Nephron (organoid): ENCODE measurements at regions not wholly inside any gene's neighbourhood (a gene's known extent, or its start where the extent isn't known, plus 50 kb on each side); places are given as distances from the start of the nearest gene placed in this dataset.

Experiments
- H3K27ac Mint-ChIP-seq, 3 experiments: 2 replicates each; pipeline ENCODE4 v1.8.0; 2020; ENCODE audit warnings: mixed read lengths in 3 of 3, mild to moderate bottlenecking in 2 of 3, moderate library complexity in 1 of 3
- H3K27me3 Mint-ChIP-seq: 2 replicates; pipeline ENCODE4 v1.8.0; 2021; ENCODE audit warnings: low read depth, mild to moderate bottlenecking, moderate library complexity, mixed read lengths
- H3K36me3 Mint-ChIP-seq: 2 replicates; pipeline ENCODE4 v1.8.0; 2020; ENCODE audit warnings: low read depth, mixed read lengths
- H3K4me1 Mint-ChIP-seq: 2 replicates; pipeline ENCODE4 v1.8.0; 2020; ENCODE audit warnings: mixed read lengths
- H3K4me3 Mint-ChIP-seq, 3 experiments: 2 replicates each; pipeline ENCODE4 v1.8.0; 2020; ENCODE audit warnings: mild to moderate bottlenecking in 3 of 3, mixed read lengths in 3 of 3, moderate library complexity in 2 of 3
- H3K9me3 Mint-ChIP-seq: 2 replicates; pipeline ENCODE4 v1.8.0; 2020; ENCODE audit warnings: mixed read lengths
- CTCF ChIP-seq, 3 experiments: fragments of 200-600 bp; sonication (generic); IDR thresholded peaks; one replicate each; pipeline ENCODE4 v1.5.0; 2021; ENCODE audit warnings: antibody characterized with exemption in 3 of 3; ENCODE audit not compliant: unreplicated experiment in 3 of 3

GRCh38 chr5:63727583-63727982 is 234.7 kb downstream of the HTR1A start:
- no peaks in the 10 kb centered on the region for H3K36me3 Mint-ChIP-seq
- no peak for TF ChIP-seq CTCF (IDR thresholded peaks at IDR 0.05; ENCODE audit: unreplicated experiment in 3 of 3)
- no peaks in the 10 kb centered on the region for H3K27me3 Mint-ChIP-seq
- no peaks in the 10 kb centered on the region for H3K9me3 Mint-ChIP-seq
- no peak overlapping the region for H3K4me3 Mint-ChIP-seq
- no peak overlapping the region for H3K27ac Mint-ChIP-seq
- peaks cover 5% of the 10 kb centered on the region for H3K4me1 Mint-ChIP-seq

GRCh38 chr5:63726496-63726895 is 235.7 kb downstream of the HTR1A start:
- no peaks in the 10 kb centered on the region for H3K9me3 Mint-ChIP-seq
- H3K27me3 Mint-ChIP-seq: no peaks in the 10 kb centered on the region
- H3K4me3 Mint-ChIP-seq: no peak overlapping the region
- peaks cover 5% of the 10 kb centered on the region for H3K4me1 Mint-ChIP-seq
- H3K36me3 Mint-ChIP-seq: no peaks in the 10 kb centered on the region
- no peak for TF ChIP-seq CTCF (IDR thresholded peaks at IDR 0.05; ENCODE audit: unreplicated experiment in 3 of 3)
- H3K27ac Mint-ChIP-seq: no peak overlapping the region

- Mint-ChIP-seq H3K4me3 (no peak overlapping the region), H3K27me3 (no peaks in the 10 kb centered on the region), H3K9me3 (no peaks in the 10 kb centered on the region), H3K36me3 (no peaks in the 10 kb centered on the region), H3K27ac (no peak overlapping the region), H3K4me1 (peaks cover 5% of the 10 kb centered on the region)
- no peak for TF ChIP-seq CTCF (IDR thresholded peaks at IDR 0.05; ENCODE audit: unreplicated experiment in 3 of 3)
Observed at GRCh38 chr5:63719147-63719546, 243.1 kb downstream of the HTR1A start.

- Mint-ChIP-seq H3K36me3 (no peaks in the 10 kb centered on the region), H3K4me1 (no peaks in the 10 kb centered on the region), H3K27ac (no peak overlapping the region), H3K4me3 (no peak overlapping the region), H3K9me3 (no peaks in the 10 kb centered on the region), H3K27me3 (no peaks in the 10 kb centered on the region)
- TF ChIP-seq CTCF (IDR thresholded peaks at IDR 0.05; ENCODE audit: unreplicated experiment in 3 of 3): no peak
Observed at GRCh38 chr5:63700241-63700640, 262.0 kb downstream of the HTR1A start.

GRCh38 chr5:63697811-63698210 is 264.4 kb downstream of the HTR1A start:
- Mint-ChIP-seq H3K36me3 (no peaks in the 10 kb centered on the region), H3K4me3 (no peak overlapping the region), H3K27me3 (no peaks in the 10 kb centered on the region), H3K9me3 (no peaks in the 10 kb centered on the region), H3K27ac (no peak overlapping the region), H3K4me1 (no peaks in the 10 kb centered on the region)
- no peak for TF ChIP-seq CTCF (IDR thresholded peaks at IDR 0.05; ENCODE audit: unreplicated experiment in 3 of 3)

- no peaks in the 10 kb centered on the region for H3K9me3 Mint-ChIP-seq
- H3K36me3 Mint-ChIP-seq: peaks cover 3% of the 10 kb centered on the region
- peak overlapping the region; percentile 75 to 80 (median 78) for H3K4me3 Mint-ChIP-seq
- H3K27ac Mint-ChIP-seq: peak overlapping the region; percentile 77 to 94 (median 92)
- no peak for TF ChIP-seq CTCF (IDR thresholded peaks at IDR 0.05; ENCODE audit: unreplicated experiment in 3 of 3)
- H3K4me1 Mint-ChIP-seq: peaks cover 5% of the 10 kb centered on the region
- no peaks in the 10 kb centered on the region for H3K27me3 Mint-ChIP-seq
Observed at GRCh38 chr5:63690546-63690945, 271.7 kb downstream of the HTR1A start.
